ACHN (cell line): ENCODE measurements at regions not wholly inside any gene's neighbourhood (a gene's known extent, or its start where the extent isn't known, plus 50 kb on each side); places are given as distances from the start of the nearest gene placed in this dataset.

Source experiments
- DNase-seq: peaks from one replicate; pipeline ENCODE4 v3.0.0-alpha.2; 2015
- in situ Hi-C: cut with HindIII; loops from 2 replicates; pipeline ENCODE4 v1.10.0; 2017; ENCODE audit warnings: low sequenced_read_pairs, low pct_ligation_motif_present, low pct_unique_long_range_greater_than_20kb

GRCh38 chr1:239711768-239712167 is 325.4 kb downstream of the CHRM3 start:
- no peak for DNase-seq
- in situ Hi-C loops = no loop called here

- in situ Hi-C loops = no loop called here
- DNase-seq = no peak
These were observed 330.9 kb downstream of the CHRM3 start for GRCh38 chr1:239717097-239717917.

GRCh38 chr1:239717918-239718184 is 331.5 kb downstream of the CHRM3 start:
- no peak for DNase-seq
- in situ Hi-C loops = no loop called here

GRCh38 chr1:239718571-239718970 is 332.2 kb downstream of the CHRM3 start:
- in situ Hi-C loops = no loop called here
- DNase-seq = no peak

- DNase-seq = no peak
- in situ Hi-C loops = no loop called here
These were observed 332.7 kb downstream of the CHRM3 start for GRCh38 chr1:239718997-239719628.

GRCh38 chr1:239719642-239720258 is 333.4 kb downstream of the CHRM3 start:
- DNase-seq = no peak
- in situ Hi-C loops = no loop called here

GRCh38 chr1:239722035-239722434 is 335.7 kb downstream of the CHRM3 start:
- in situ Hi-C loops = no loop called here
- no peak for DNase-seq

GRCh38 chr1:239723776-239724367 is 337.5 kb downstream of the CHRM3 start:
- no peak for DNase-seq
- in situ Hi-C loops = no loop called here

- in situ Hi-C loops = no loop called here
- DNase-seq = no peak
These were observed 339.0 kb downstream of the CHRM3 start for GRCh38 chr1:239725371-239725770.

GRCh38 chr1:239725933-239726332 is 339.6 kb downstream of the CHRM3 start:
- DNase-seq = no peak

GRCh38 chr1:239730378-239730777 is 344.0 kb downstream of the CHRM3 start:
- no peak for DNase-seq
- in situ Hi-C loops = no loop called here

More at GRCh38 chr1:239725933-239726332, 339.6 kb downstream of the CHRM3 start:
- in situ Hi-C loops = no loop called here

- no peak for DNase-seq
- in situ Hi-C loops = no loop called here
These were observed 344.8 kb downstream of the CHRM3 start for GRCh38 chr1:239731082-239731748.

- no peak for DNase-seq
- in situ Hi-C loops = no loop called here
These were observed 346.4 kb downstream of the CHRM3 start for GRCh38 chr1:239732770-239733169.

- no peak for DNase-seq
- in situ Hi-C loops = no loop called here
These were observed 347.6 kb downstream of the CHRM3 start for GRCh38 chr1:239733995-239734394.

- in situ Hi-C loops = no loop called here
These were observed 348.7 kb downstream of the CHRM3 start for GRCh38 chr1:239735111-239735510.

GRCh38 chr1:239736479-239736878 is 350.1 kb downstream of the CHRM3 start:
- in situ Hi-C loops = no loop called here
- no peak for DNase-seq

More at GRCh38 chr1:239735111-239735510, 348.7 kb downstream of the CHRM3 start:
- no peak for DNase-seq

GRCh38 chr1:239739375-239739774 is 352.3 kb upstream of the FMN2 start:
- DNase-seq = no peak
- in situ Hi-C loops = no loop called here

- DNase-seq = no peak
- in situ Hi-C loops = no loop called here
These were observed 351.8 kb upstream of the FMN2 start for GRCh38 chr1:239739919-239740318.
